SKM-1 (cell line): ENCODE measurements at regions not wholly inside any gene's neighbourhood (a gene's known extent, or its start where the extent isn't known, plus 50 kb on each side); places are given as distances from the start of the nearest gene placed in this dataset.

Experiments used
- DNase-seq: peaks from one replicate; lab custom pipeline; 2025; ENCODE audit not compliant: unreplicated experiment; lab: John Stamatoyannopoulos, UW

DNA sequence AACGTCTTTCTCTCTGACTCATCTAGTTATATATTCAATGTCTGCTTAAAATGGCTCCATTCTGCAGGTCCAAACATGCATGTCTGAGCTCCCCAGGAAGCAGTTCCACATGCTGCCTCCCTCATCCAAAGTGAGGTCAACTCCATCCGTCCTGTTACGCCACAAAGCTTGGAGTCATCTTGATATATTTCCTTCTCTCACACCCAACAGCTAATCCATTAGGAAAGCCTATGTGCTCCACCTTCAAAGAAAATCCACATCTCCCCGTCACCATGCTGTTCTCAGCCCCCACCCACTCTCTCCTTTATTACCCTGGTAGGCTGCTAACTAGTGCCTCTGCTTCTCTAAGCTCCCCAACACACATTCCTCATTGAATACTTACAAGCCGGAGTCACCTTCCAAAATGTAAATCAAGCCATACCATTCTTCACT is 130.2 kb upstream of the SYNDIG1 start:
- no peak for DNase-seq

DNA sequence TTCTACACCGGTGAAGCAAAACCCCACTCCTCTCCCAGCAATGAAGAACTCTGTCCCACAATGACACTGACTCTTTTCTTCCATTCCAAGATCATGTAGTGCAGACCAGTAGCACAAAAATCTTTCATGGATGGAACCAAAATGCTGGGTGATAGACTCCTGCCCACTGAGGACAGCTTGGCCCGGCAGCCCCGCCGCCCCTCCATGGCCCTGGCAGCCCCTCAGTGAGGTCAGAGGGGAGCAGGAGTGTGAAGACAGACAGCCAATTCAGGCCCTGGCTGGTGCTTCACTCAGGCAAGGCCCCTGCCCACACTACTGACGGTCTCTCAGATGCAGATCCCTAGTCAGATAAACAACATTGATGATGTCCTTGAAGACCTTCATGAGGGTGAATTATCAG is 131.9 kb upstream of the SYNDIG1 start:
- DNase-seq = no peak

DNA sequence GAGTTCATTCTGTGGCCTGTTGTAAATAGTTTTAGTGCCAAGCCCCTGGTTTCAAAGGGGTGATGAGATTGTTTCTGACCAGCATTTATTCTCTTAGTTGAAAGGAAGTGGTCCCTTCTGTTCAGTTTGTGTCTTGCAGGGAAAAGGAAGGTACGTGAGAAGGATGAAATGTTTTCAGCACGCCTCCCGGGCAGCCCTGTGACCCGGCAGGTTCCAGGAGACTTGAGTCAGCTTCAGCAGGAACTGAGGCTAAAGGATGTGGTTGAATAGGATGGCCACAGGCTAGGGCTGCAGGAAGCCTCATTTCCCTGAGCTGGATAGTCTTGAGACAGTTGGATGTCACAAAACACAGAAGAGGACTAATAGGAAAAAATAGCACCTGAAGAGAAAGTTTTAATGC is 132.4 kb upstream of the SYNDIG1 start:
- DNase-seq = no peak

DNA sequence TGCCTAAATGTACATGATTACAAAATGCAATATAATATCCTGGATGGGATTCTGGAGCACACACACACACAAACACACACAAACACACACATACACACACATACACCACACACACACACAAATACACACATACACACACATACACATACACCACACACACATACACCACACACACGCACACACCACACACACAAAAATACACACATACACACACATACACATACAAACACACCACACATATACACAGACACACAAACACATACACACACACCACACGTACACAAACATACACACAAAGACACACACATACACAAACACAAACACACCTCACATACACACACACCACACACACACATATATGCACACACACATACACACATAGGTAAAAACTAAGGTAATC is 134.6 kb upstream of the SYNDIG1 start:
- DNase-seq = no peak

DNA sequence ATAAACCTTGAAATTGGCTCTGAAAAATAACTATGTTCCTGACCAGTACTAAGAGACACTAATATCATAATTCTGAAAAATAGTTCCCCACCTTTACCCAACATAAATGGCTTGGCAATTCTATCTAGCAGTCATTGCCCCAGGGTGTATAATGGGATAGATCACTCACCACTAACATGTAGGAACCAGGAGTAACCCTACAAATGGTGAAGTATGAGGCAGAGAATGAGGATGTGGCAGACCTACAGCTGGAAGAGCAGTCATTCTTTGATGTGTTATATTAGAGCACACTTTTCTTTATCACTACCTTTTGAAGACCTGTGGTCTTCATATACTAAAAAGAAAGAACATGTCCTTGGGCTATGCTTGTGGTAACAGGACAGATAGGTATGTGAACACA is 136.5 kb upstream of the SYNDIG1 start:
- DNase-seq = no peak

DNA sequence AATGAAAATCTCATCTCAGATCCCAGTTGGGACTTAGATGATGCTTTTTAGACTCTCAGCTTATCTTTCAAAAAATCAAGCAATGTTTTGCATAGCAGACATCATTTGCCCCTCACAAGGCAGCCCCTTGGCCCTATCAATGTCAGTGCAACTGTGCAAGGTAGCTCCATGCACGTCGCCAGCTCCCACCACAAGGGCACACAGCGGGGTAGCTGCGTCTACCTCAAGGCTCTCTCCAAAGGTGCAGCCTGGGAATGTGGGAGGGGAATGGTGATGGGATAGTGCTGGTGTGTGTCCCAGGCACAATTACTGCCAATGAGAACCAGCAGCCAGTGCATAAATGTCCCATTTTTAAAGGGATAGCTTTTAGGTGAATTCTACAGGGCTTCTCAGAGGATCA is 137.5 kb upstream of the SYNDIG1 start:
- DNase-seq = no peak

DNA sequence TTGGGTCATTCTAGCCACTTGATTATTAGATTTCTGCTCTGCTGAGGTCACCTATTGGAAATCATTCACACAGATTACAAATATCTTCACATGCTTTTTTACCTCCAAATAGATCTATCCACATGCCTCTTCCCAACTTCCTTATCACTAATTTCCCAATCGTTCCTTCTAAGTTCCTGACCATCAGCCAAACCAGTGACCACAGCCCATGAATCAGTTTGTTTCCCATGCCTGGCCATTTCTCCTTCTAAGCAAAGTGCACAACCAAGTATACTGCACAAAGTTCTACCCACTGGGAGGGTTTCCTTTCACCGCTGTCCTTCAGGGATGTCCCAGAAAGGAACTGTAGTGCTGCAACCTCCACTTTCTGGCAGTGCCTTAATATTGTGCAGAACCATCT is 140.5 kb upstream of the SYNDIG1 start:
- DNase-seq = no peak

DNA sequence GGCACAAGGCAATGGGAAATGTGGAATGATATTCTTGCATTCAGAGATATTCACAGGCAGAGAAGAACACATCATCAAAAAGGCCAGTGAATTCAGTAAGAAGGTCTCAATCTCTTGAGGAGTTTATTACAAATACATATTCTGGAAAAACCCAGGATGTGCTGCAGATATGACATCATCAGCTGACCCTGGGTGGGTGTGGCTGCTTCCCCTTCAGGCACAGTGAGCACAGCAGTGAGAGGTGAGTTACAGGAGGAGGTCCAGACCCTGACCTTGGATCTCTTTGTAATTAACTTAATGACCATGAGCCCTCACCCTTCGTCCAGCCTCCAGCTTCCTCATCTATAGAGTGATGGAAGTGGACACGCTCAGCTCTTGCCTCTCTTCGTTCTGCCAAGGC is 147.5 kb upstream of the SYNDIG1 start:
- DNase-seq = no peak

DNA sequence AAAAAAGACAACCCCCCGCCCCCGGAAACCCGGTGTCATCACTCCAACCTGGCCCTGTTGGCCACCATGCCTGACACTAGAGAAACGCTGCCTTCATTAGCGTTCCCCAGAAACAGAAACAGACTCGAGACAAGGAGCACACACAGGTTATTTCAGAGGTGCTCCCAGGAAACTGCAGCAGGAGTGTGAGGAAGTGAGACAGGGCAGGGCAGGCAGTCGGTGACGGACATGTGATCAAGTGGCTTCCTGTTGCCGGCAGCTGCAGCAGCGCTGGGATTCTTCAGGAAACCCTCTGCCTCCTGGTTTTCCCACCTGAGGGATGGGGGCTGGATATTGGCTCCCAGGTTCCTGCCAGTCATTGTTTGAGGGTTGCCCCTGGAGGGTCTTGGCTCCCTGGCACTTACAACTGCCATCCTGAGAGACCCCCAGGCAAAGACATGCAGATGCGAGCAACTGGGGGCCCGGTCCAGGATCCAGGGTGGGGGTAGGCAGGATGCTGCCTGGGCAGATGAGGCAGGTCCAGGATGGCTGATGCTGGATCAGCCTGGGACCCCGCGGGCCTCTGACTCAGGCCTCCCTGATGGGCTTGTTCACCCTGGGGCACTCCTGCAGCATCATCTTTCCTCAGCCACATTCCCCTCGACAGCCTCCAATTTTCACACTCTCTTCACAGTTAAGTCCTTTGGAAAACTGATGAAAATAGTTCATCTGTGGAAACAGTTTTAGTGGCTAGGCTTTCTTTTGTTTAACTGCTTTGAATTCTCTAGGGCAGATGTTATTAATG is 150.7 kb upstream of the SYNDIG1 start:
- no peak for DNase-seq

DNA sequence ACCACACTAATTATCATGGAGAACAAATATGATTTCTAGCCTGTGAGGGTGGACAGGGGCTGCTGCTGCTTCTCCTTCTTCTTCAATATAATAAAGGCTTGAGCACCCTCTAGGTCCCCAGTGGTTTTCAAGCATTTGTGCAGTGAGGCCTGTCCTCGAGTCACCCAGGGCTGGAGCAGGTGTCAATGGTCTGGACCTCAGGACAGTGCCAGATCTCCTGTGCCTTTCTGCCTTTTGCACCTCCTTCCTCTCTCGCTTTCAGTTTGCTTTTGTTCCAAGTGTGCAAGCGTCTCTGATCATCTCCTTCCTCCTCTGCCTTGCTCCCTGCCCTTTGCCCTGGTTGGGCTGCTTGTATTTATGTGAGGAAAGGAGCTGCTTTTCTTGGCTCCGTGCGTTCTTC is 152.2 kb upstream of the SYNDIG1 start:
- DNase-seq = no peak

DNA sequence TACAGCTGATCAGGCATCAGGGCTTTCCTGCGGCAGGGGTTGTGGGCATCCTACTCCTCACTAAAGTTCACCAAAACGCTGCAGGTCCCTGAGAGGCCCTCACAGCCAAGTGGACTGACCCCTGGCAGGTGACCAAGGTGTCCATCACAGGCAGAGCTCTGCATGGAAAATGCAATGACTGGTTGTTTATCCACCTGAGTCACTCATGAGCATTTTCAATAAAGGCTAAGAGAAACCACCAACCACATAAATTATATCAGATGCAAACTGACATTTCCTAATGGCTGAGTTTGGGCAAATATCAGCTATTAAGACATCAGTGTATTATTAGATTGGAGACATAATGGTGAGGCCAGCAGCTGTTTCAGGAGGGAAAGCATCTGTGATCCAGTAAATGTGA is 152.7 kb upstream of the SYNDIG1 start:
- no peak for DNase-seq

DNA sequence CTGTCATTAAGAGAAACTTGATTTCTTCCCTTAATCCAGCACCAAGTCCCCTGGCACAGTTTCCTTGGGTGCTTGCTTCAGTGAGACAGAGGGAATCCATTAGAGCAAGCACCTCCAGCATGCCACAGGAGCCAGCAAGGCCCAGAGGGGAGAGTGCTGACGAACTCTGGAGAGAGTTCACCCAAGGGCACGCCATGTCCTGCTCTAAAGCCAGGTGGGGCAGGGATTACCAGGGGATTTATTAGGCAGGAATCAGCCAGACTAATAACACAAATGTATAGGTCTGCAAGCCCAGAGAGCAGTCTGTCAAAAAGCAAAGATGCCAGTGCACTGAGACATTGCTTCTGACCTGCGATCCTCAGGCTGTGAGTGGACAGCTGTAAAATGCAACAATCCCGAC is 155.4 kb upstream of the SYNDIG1 start:
- no peak for DNase-seq

DNA sequence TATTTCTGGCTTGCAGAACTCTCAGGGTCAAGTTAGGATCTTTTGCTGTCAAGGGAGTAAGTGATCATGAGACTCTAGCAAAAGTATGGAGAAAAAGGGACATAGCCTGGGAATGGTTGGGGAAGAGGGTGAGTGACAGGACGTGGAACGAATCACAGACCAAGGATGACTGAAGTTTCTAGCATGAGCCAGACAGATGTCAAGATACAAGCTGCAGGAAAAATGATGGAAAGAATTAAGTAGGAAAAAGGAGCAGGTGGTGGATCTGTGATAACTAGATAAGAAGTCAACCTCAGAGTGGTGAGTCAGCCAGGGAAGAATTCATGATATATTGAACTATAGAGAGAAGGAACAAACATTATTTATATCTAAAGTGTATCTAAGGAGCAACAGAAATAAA is 159.8 kb upstream of the SYNDIG1 start:
- DNase-seq = no peak

DNA sequence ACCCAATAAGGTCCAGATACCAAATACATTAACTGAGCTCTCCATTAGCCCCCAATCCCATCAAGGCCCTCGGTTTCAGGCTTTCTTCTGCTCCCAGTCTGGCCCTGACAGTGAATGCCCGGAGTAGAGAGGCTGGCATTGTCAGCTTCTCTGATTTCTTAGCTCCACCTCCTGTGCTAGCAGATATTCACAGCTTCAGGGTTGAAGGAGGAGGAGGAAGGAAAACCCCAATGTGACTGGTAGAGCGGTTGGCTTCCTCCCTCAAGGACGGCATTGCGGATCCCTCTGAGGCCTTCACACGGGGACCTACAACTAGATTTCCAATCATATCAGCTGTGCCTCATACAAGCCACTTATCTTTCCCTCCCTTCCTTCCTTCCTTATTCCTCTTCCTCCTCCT is 164.1 kb upstream of the SYNDIG1 start:
- no peak for DNase-seq

DNA sequence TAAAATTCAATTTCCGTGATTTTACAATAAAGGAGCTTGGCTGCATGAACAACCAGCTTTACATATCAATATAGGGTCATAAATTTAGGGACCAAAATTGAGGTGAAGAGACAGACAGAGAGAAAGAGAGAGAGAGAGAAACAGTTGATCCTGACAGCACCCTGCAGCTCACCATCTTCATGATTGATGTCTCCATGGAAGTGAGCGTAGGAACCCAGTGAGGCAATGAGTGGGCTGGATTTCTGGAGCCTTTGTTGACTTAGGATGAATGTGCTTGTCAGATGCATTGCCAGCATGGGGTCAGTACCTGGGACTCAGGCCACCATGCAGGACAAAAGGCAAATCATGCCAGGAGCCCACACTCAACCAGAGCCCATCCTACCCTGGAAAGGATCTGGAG is 165.1 kb upstream of the SYNDIG1 start:
- DNase-seq = no peak

DNA sequence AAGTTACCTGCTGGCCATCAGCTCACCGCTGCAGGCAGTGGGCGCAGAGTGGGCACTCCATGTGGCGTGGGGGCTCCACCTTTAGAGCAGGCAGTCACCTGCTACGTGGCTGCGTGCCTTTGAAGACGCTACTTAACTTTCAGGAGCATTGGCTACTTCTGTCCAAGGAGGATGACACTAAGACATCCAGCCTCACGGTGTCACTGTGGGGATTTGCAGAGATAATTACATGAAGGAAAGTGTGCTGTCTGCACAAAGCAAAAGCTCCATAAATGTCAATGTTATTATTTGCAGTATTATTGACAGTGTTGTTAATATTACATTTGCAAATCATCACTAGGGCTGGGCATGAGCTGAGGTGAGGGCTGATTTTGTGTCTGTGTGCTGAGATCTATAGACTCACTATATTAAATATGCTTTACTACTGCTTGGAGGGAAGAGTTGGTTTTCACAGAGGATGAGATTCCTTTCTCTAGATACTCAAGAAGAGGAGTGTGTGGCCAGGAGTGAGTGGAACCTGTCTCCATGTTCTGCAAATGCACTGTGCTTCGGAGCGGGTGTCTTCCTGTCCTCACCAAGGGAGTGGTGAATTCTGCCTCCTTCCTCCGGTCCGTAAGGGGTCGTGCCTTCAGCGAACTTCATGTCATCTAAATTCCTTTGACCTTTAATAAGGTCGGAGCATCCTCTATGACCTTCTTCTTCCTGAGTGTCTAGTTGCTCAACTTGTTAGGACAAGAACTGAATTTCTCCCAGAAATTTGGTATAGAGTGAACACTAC is 165.8 kb upstream of the SYNDIG1 start:
- no peak for DNase-seq

DNA sequence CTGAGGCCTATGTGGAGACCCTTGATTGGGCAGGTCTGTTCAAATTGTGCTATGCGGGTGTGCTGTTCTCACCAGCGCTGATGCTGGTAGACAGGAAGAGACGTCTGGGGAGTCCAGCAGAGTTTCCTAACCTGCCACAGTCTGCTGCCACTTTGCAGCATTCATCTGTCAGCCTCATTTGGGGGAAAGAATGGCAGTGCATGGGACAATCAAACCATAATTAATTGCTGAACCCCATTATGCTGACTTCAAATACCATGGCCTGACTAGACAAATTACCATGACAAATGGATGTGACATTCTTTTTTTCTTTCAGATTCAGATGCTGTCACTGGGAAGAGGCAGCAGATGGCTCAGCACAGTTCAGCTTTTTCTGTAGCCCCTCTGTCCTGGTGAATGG is 171.4 kb upstream of the SYNDIG1 start:
- DNase-seq = no peak

DNA sequence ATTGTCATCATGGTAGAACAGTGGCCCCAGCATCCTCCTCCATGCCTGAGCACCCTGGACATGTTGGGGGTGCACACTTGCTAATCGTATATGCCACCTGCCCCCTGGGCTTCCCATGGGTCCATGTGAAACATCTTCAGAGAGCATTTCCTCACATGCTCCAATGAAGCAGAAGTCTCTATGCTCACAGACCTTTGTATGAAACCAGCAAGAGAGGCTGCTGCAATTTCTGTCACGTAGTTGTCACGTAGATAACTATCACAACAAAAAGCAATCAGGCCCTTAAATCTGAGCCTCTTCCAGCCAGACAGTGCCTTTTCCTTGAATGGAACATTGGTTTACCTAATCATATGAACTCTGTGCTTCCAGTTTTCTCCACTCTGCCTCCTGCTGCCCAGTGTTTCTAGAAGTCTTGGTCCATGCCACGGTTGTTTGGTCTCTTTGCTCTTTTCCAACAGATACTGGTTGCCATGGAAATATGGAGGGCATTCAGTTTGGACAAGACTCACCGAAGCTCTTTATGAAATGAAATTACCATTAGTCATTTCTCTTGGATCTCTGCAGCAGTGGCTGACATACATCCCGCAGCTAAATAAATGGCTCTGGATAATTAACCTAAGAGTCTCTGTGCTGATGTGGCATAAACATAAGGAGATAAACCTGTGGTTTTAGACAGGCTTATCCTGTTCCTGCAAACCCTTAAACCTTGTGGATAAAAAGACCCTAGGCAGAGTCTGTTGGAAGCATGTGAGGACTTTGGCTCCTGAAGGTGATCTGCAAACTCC is 172.8 kb upstream of the SYNDIG1 start:
- DNase-seq = no peak

DNA sequence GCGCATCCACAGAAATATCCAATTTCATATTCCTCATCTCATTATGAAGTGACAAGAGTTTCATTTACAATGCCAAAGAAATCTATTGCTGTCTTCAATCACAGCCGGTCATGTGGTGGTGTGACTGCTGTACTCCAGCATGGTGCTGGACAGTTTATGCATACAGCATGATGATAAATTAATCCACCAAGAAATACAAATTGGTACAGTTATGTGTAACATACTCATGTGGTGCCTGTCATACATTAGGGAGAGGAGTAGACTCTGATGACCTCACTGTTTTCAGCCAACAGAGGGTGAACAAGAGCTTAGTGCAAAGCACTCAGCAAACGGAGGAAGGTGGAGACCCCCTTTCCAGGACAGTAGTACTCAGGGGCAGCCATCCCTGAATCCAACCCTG is 178.4 kb upstream of the SYNDIG1 start:
- no peak for DNase-seq

DNA sequence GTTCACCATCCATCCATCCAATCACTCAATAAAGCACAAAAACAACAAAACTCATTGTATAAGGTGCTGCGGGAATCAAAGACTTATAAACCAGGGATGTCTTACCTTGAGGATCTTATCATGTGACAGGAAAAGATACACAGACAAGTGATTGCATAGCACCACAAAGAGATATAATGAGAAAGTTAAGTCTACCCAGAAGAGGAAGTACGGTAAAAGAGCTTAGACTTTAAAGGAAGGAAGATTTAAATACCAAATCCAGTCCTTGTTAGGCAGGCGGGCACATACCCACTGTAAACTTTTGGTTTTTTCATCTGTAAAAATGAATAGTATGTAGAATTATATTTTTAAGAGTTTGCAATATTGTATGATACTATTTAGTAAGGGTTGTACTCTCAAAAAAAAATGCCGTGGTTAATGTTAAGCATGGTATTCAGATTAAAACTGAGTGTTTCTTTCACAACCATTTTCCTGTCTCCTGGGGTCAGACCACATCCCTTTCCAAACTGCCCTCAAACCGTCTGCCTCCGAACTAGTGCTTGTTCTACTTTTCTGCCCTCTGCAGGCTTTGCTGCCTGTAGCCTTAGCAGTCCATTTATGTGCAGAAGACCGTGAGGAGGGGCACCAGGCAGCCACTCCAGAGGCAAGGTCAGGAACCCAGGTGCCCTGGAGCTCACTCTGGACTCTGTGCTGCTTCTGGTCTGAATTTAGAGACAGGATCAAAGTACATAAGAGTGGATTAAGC is 179.5 kb upstream of the SYNDIG1 start:
- DNase-seq = peak; percentile 60

DNA sequence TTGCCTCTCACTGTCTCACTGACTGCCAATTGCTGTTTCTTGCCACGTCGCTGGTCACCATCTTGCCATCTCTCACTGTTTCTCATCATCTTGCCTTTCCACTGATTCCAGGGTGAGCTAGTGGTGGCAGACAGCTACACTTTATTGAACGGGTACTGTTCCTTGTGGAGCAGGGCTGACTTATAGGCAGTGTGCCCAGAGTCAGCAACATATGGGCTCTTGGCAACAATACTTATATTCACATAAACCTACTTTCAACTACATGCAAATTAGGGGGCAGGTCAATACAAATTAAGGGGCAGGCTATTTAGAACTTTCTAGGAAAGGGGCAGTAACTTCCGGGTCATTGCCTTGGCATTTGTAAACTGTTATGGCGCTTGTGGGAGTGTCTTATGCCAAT is 186.2 kb upstream of the SYNDIG1 start:
- no peak for DNase-seq
